ENCODE measurements at regions not wholly inside any gene's neighbourhood (a gene's known extent, or its start where the extent isn't known, plus 50 kb on each side); places are given as distances from the start of the nearest gene placed in this dataset.

DNA sequence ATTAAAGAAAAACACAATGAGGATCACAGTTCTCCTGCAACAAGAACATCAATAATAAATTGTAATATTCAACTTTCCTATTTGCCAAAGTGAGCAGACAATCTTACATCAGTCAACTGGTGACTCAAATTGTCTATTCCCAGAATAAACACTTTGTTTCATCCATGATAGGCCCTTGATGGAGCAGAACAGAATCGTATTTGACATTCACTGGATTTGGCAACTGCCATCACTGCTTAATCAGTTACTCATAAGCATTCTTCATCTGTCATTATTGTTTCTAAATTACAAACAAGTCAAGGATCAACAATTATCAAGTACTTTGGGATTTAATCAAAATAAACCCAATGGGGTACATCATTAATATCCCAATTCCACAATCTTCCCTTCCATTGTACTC lies 398.4 kb downstream of the GABRG2 start:
- TF ChIP-seq, protein P1, sequence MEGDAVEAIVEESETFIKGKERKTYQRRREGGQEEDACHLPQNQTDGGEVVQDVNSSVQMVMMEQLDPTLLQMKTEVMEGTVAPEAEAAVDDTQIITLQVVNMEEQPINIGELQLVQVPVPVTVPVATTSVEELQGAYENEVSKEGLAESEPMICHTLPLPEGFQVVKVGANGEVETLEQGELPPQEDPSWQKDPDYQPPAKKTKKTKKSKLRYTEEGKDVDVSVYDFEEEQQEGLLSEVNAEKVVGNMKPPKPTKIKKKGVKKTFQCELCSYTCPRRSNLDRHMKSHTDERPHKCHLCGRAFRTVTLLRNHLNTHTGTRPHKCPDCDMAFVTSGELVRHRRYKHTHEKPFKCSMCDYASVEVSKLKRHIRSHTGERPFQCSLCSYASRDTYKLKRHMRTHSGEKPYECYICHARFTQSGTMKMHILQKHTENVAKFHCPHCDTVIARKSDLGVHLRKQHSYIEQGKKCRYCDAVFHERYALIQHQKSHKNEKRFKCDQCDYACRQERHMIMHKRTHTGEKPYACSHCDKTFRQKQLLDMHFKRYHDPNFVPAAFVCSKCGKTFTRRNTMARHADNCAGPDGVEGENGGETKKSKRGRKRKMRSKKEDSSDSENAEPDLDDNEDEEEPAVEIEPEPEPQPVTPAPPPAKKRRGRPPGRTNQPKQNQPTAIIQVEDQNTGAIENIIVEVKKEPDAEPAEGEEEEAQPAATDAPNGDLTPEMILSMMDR (IDR thresholded peaks at IDR 0.05; ENCODE audit: poor library complexity, severe bottlenecking), result no peak
- TF ChIP-seq EZH2 (IDR thresholded peaks at IDR 0.05; ENCODE audit: borderline replicate concordance, insufficient read depth, low read length, poor library complexity, severe bottlenecking), result no peak

All from neural cell (in vitro differentiated cells).